Liver (tissue), 8 donors: ENCODE measurements at regions not wholly inside any gene's neighbourhood (a gene's known extent, or its start where the extent isn't known, plus 50 kb on each side); places are given as distances from the start of the nearest gene placed in this dataset.

Experiments used
- DNase-seq: peaks from one replicate; pipeline ENCODE4 v3.0.0-alpha.2; 2017; ENCODE audit warnings: low spot score
- H3K27ac ChIP-seq, 2 donors: one replicate each; pipeline ENCODE4 v1.7.0; 2013; ENCODE audit warnings: inconsistent platforms in 2 of 2, low read length in 2 of 2, control low read depth in 1 of 2, low read depth in 1 of 2, mild to moderate bottlenecking in 1 of 2
- H3K27me3 ChIP-seq, 4 donors: one replicate each; pipeline versions ENCODE4 v1.6.1 to v1.7.0; 2013; ENCODE audit warnings: low read length in 3 of 4, inconsistent platforms in 1 of 4, mild to moderate bottlenecking in 1 of 4, moderate library complexity in 1 of 4; ENCODE audit not compliant: control insufficient read depth in 4 of 4, insufficient read depth in 4 of 4
- H3K36me3 ChIP-seq, 4 donors: one replicate each; pipeline versions ENCODE4 v1.6.1 to v1.7.0; 2013; ENCODE audit warnings: low read length in 3 of 4, mild to moderate bottlenecking in 3 of 4, low read depth in 1 of 4, moderate library complexity in 1 of 4; ENCODE audit not compliant: control insufficient read depth in 4 of 4, insufficient read depth in 3 of 4
- H3K4me1 ChIP-seq, 4 donors: one replicate each; pipeline versions ENCODE4 v1.6.1 to v1.7.0; 2013; ENCODE audit warnings: low read length in 3 of 4, mild to moderate bottlenecking in 3 of 4, moderate library complexity in 1 of 4; ENCODE audit not compliant: control insufficient read depth in 4 of 4, insufficient read depth in 4 of 4
- H3K4me3 ChIP-seq, 3 donors: one replicate each; pipeline versions ENCODE4 v1.6.1 to v1.7.0; 2013; ENCODE audit warnings: low read length in 3 of 3, control low read depth in 1 of 3, low read depth in 1 of 3, mild to moderate bottlenecking in 1 of 3
- H3K9ac ChIP-seq, 2 donors: one replicate each; pipeline ENCODE4 v1.7.0; 2013; ENCODE audit warnings: low read length in 2 of 2, mild to moderate bottlenecking in 2 of 2, moderate library complexity in 2 of 2, control low read depth in 1 of 2, low read depth in 1 of 2
- H3K9me3 ChIP-seq, 4 donors: one replicate each; pipeline versions ENCODE4 v1.6.1 to v1.7.0; 2013; ENCODE audit warnings: low read length in 3 of 4; ENCODE audit not compliant: control insufficient read depth in 4 of 4
- EGR1 ChIP-seq, 2 donors: IDR thresholded peaks; 2 replicates each; pipeline ENCODE4 v1.6.1; 2016 to 2018; ENCODE audit warnings: antibody characterized with exemption in 2 of 2, low read depth in 2 of 2
- FOXA1 ChIP-seq: IDR thresholded peaks from 2 replicates; pipeline ENCODE4 v1.6.1; 2016; ENCODE audit warnings: antibody characterized with exemption
- FOXA2 ChIP-seq: IDR thresholded peaks from 2 replicates; pipeline ENCODE4 v1.6.1; 2016; ENCODE audit warnings: antibody characterized with exemption
- HNF4A ChIP-seq, 2 donors: conservative IDR thresholded peaks; 2 replicates each; pipeline ENCODE4 v1.6.1; 2016; ENCODE audit warnings: antibody characterized with exemption in 2 of 2, mild to moderate bottlenecking in 2 of 2
- HNF4G ChIP-seq: IDR thresholded peaks from 2 replicates; pipeline ENCODE4 v1.6.1; 2016; ENCODE audit warnings: antibody characterized with exemption
- JUND ChIP-seq, 2 donors: IDR thresholded peaks; 2 replicates each; pipeline ENCODE4 v1.6.1; 2016; ENCODE audit warnings: antibody characterized with exemption in 2 of 2
- NR2F2 ChIP-seq: IDR thresholded peaks from 2 replicates; pipeline ENCODE4 v1.6.1; 2016; ENCODE audit warnings: antibody characterized with exemption
- RAD21 ChIP-seq, 2 donors: IDR thresholded peaks; 2 replicates each; pipeline ENCODE4 v1.6.1; 2016; ENCODE audit warnings: antibody characterized with exemption in 2 of 2, mild to moderate bottlenecking in 2 of 2
- RXRA ChIP-seq, 2 donors: IDR thresholded peaks; 2 replicates each; pipeline ENCODE4 v1.6.1; 2017 to 2018; ENCODE audit warnings: antibody characterized with exemption in 2 of 2, mild to moderate bottlenecking in 1 of 2
- SP1 ChIP-seq: IDR thresholded peaks from 2 replicates; pipeline ENCODE4 v1.6.1; 2018; ENCODE audit warnings: antibody characterized with exemption, mild to moderate bottlenecking
- TAF1 ChIP-seq: conservative IDR thresholded peaks from 2 replicates; pipeline ENCODE4 v1.6.1; 2016; ENCODE audit warnings: antibody characterized with exemption, mild to moderate bottlenecking
- YY1 ChIP-seq: IDR thresholded peaks from 2 replicates; pipeline ENCODE4 v1.6.1; 2016; ENCODE audit warnings: antibody characterized with exemption, mild to moderate bottlenecking
- WGBS: extraction: QIAGEN DNeasy Blood & Tissue Kit; methylation state at CpG from one replicate; pipeline ENCODE4 v1.1.7; 2013; 5-methylcytosine and 5-hydroxymethylcytosine counted together
- TF ChIP-seq, protein P1 (sequence below): IDR thresholded peaks from 2 replicates; pipeline ENCODE4 v1.6.1; 2016; ENCODE audit warnings: antibody characterized with exemption, mild to moderate bottlenecking
- TF ChIP-seq, protein P2 (sequence below): IDR thresholded peaks from 2 replicates; pipeline ENCODE4 v1.6.1; 2016; ENCODE audit warnings: antibody characterized with exemption
- TF ChIP-seq, protein P3 (sequence below): IDR thresholded peaks from 2 replicates; pipeline ENCODE4 v1.6.1; 2016; ENCODE audit warnings: antibody characterized with exemption
- TF ChIP-seq, protein P4 (sequence below): fragments of 150-350 bp; IDR thresholded peaks from 2 replicates; pipeline ENCODE4 v1.5.1; 2017; ENCODE audit warnings: improper control_type of control experiment, low read depth, low read length; ENCODE audit not compliant: missing input control
- TF ChIP-seq, protein P5 (sequence below): IDR thresholded peaks from 2 replicates; pipeline ENCODE4 v1.6.1; 2016; ENCODE audit warnings: antibody characterized with exemption
- donor health status: healthy.
- donor health status: healthy.
- donor health status: healthy.
- donor health status: healthy.
- donor health status: healthy.

DNA sequence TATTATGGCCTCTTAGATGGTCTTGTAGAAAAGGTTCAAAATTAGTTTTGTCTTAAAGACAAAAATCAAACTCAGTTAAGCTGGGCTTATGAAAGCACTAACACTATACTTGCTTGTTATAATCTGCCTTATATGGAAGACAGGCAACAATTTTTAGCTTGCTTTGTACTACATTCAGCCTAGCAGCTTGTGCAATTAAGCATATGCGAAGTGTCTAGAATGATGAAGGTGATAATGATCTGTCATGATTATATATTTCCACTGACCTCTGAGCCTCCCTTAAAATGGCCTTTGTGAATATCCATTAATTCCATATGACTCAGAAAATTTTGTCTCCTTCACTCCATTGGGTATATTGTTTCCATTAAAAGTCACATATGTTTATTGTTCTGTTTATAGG is 834.9 kb downstream of the OLFM4 start:
- Histone ChIP-seq H3K27ac (no peak overlapping the region), H3K9ac (no peak overlapping the region), H3K27me3 (no peaks in the 10 kb centered on the region), H3K9me3 (no peaks in the 10 kb centered on the region), H3K4me3 (no peak overlapping the region), H3K36me3 (no peaks in the 10 kb centered on the region), H3K4me1 (no peaks in the 10 kb centered on the region)
- DNase-seq = no peak
- TF ChIP-seq, protein P1, sequence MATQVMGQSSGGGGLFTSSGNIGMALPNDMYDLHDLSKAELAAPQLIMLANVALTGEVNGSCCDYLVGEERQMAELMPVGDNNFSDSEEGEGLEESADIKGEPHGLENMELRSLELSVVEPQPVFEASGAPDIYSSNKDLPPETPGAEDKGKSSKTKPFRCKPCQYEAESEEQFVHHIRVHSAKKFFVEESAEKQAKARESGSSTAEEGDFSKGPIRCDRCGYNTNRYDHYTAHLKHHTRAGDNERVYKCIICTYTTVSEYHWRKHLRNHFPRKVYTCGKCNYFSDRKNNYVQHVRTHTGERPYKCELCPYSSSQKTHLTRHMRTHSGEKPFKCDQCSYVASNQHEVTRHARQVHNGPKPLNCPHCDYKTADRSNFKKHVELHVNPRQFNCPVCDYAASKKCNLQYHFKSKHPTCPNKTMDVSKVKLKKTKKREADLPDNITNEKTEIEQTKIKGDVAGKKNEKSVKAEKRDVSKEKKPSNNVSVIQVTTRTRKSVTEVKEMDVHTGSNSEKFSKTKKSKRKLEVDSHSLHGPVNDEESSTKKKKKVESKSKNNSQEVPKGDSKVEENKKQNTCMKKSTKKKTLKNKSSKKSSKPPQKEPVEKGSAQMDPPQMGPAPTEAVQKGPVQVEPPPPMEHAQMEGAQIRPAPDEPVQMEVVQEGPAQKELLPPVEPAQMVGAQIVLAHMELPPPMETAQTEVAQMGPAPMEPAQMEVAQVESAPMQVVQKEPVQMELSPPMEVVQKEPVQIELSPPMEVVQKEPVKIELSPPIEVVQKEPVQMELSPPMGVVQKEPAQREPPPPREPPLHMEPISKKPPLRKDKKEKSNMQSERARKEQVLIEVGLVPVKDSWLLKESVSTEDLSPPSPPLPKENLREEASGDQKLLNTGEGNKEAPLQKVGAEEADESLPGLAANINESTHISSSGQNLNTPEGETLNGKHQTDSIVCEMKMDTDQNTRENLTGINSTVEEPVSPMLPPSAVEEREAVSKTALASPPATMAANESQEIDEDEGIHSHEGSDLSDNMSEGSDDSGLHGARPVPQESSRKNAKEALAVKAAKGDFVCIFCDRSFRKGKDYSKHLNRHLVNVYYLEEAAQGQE = no peak
- TF ChIP-seq, protein P2, sequence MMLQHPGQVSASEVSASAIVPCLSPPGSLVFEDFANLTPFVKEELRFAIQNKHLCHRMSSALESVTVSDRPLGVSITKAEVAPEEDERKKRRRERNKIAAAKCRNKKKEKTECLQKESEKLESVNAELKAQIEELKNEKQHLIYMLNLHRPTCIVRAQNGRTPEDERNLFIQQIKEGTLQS = no peak
- TF ChIP-seq HNF4G (no peak), JUND (IDR thresholded peaks at IDR 0.05) (no peak), FOXA1 (no peak), SP1 (no peak), EGR1 (IDR thresholded peaks at IDR 0.05; ENCODE audit: low read depth in 2 of 2) (no peak), RXRA (IDR thresholded peaks at IDR 0.05) (no peak), NR2F2 (no peak), FOXA2 (no peak), RAD21 (IDR thresholded peaks at IDR 0.05) (no peak), HNF4A (conservative IDR thresholded peaks at IDR 0.05) (no peak), TAF1 (no peak)
- TF ChIP-seq, protein P3, sequence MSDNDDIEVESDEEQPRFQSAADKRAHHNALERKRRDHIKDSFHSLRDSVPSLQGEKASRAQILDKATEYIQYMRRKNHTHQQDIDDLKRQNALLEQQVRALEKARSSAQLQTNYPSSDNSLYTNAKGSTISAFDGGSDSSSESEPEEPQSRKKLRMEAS = no peak
- WGBS = 78% methylated on average over 1 of the region's 1 CpG

DNA sequence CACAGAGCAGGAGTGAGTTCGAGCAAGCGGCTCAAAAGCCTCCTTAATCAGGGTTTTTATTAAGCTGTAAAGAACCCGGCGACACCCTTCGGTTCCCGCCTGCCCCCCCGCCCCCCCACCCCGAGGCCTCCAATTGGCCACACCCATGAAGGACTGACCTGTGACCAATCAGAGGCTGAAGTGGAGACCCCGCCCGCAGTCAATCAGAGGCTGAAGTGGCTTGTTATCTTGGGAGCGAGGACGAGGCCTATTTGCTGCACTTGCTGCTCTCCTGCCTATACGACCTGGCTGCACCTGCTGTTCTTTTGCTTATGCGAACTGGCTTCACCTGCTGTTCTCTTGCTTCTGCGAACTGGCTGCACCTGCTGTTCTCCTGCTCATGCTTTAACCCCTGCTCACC is 844.9 kb downstream of the OLFM4 start:
- DNase-seq = no peak
- Histone ChIP-seq H3K4me3 (no peak overlapping the region), H3K9me3 (no peaks in the 10 kb centered on the region), H3K36me3 (no peaks in the 10 kb centered on the region), H3K9ac (no peak overlapping the region), H3K27ac (no peak overlapping the region), H3K4me1 (no peaks in the 10 kb centered on the region), H3K27me3 (no peaks in the 10 kb centered on the region)
- 85% methylated on average over 15 of the region's 15 CpGs for WGBS
- TF ChIP-seq FOXA2 (no peak), YY1 (no peak), HNF4G (no peak), SP1 (no peak), TAF1 (no peak), FOXA1 (no peak)
- TF ChIP-seq, protein P1 = no peak
- TF ChIP-seq, protein P4, sequence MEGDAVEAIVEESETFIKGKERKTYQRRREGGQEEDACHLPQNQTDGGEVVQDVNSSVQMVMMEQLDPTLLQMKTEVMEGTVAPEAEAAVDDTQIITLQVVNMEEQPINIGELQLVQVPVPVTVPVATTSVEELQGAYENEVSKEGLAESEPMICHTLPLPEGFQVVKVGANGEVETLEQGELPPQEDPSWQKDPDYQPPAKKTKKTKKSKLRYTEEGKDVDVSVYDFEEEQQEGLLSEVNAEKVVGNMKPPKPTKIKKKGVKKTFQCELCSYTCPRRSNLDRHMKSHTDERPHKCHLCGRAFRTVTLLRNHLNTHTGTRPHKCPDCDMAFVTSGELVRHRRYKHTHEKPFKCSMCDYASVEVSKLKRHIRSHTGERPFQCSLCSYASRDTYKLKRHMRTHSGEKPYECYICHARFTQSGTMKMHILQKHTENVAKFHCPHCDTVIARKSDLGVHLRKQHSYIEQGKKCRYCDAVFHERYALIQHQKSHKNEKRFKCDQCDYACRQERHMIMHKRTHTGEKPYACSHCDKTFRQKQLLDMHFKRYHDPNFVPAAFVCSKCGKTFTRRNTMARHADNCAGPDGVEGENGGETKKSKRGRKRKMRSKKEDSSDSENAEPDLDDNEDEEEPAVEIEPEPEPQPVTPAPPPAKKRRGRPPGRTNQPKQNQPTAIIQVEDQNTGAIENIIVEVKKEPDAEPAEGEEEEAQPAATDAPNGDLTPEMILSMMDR = no peak
- TF ChIP-seq, protein P2 = no peak
- TF ChIP-seq, protein P5, sequence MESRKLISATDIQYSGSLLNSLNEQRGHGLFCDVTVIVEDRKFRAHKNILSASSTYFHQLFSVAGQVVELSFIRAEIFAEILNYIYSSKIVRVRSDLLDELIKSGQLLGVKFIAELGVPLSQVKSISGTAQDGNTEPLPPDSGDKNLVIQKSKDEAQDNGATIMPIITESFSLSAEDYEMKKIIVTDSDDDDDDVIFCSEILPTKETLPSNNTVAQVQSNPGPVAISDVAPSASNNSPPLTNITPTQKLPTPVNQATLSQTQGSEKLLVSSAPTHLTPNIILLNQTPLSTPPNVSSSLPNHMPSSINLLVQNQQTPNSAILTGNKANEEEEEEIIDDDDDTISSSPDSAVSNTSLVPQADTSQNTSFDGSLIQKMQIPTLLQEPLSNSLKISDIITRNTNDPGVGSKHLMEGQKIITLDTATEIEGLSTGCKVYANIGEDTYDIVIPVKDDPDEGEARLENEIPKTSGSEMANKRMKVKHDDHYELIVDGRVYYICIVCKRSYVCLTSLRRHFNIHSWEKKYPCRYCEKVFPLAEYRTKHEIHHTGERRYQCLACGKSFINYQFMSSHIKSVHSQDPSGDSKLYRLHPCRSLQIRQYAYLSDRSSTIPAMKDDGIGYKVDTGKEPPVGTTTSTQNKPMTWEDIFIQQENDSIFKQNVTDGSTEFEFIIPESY = no peak
- TF ChIP-seq, protein P3 = no peak
